Transverse colon (tissue), 4 donors: ENCODE measurements at regions not wholly inside any gene's neighbourhood (a gene's known extent, or its start where the extent isn't known, plus 50 kb on each side); places are given as distances from the start of the nearest gene placed in this dataset.

Experiments used
- CTCF ChIP-seq, 5 experiments: fragments of 200-600 bp in 3 of 5; fragments of 450-650 bp in 2 of 5; sonication (generic) in 3 of 5; IDR thresholded peaks; 1 replicate in 2 of 5; 2 replicates in 3 of 5; pipeline ENCODE4 v1.5.1; 2016 to 2017; ENCODE audit warnings: antibody characterized with exemption in 5 of 5, inconsistent platforms in 3 of 5, mild to moderate bottlenecking in 2 of 5, moderate library complexity in 1 of 5
- EP300 ChIP-seq: sonication (generic); formaldehyde crosslinking; IDR thresholded peaks from one replicate; pipeline ENCODE4 v1.6.1; 2017; ENCODE audit warnings: antibody characterized with exemption, low read depth
- POLR2A ChIP-seq: fragments of 450-650 bp; IDR thresholded peaks from one replicate; pipeline ENCODE4 v1.6.1; 2016; ENCODE audit warnings: antibody characterized with exemption, mild to moderate bottlenecking, moderate library complexity
- POLR2AphosphoS5 ChIP-seq, 3 donors: sonication (generic); formaldehyde crosslinking; IDR thresholded peaks; one replicate each; pipeline ENCODE4 v1.6.1; 2016; ENCODE audit warnings: antibody characterized with exemption in 3 of 3

- TF ChIP-seq CTCF (IDR thresholded peaks at IDR 0.05) (no peak), POLR2A (no peak), POLR2AphosphoS5 (IDR thresholded peaks at IDR 0.05) (no peak), EP300 (no peak)
These were observed 1058.2 kb upstream of the PCDH20 start for GRCh38 chr13:62473944-62474237.
